OCI-LY1 (cell line): ENCODE measurements at regions not wholly inside any gene's neighbourhood (a gene's known extent, or its start where the extent isn't known, plus 50 kb on each side); places are given as distances from the start of the nearest gene placed in this dataset.
"Not testable (repeated sequence)": the region's sequence is repeated elsewhere in the genome, so short reads cannot be mapped to it uniquely, and the experiment has no call there.

ENCODE experiments used
- H2AFZ ChIP-seq: fragments of 200-600 bp; sonication (generic), shearing (Covaris generic); 2 replicates; pipeline ENCODE4 v1.6.0; 2014; ENCODE audit warnings: antibody characterized with exemption, mild to moderate bottlenecking, low read length
- H3F3A ChIP-seq: fragments of 200-600 bp; sonication (generic), shearing (Covaris generic); 2 replicates; pipeline ENCODE4 v1.6.0; 2014; ENCODE audit warnings: mild to moderate bottlenecking, antibody characterized with exemption, low read length, moderate library complexity; ENCODE audit not compliant: insufficient read depth
- H3K27ac ChIP-seq: fragments of 200-600 bp; sonication (generic); 2 replicates; pipeline ENCODE4 v1.5.1; 2014; ENCODE audit warnings: low read length, mixed run types, mild to moderate bottlenecking, low read depth; ENCODE audit not compliant: poor library complexity, severe bottlenecking
- H3K27me3 ChIP-seq: fragments of 200-600 bp; sonication (generic); 2 replicates; pipeline ENCODE4 v1.6.0; 2014; ENCODE audit warnings: antibody characterized with exemption, mild to moderate bottlenecking, low read length, moderate library complexity; ENCODE audit not compliant: insufficient read depth
- H3K36me3 ChIP-seq: fragments of 200-600 bp; sonication (generic); 2 replicates; pipeline ENCODE4 v1.6.1; 2014; ENCODE audit warnings: mild to moderate bottlenecking, antibody characterized with exemption, low read length, moderate library complexity, mixed read lengths; ENCODE audit not compliant: insufficient read depth
- H3K4me1 ChIP-seq: fragments of 200-600 bp; sonication (generic); 2 replicates; pipeline ENCODE4 v1.5.1; 2014; ENCODE audit warnings: mild to moderate bottlenecking, low read length, moderate library complexity; ENCODE audit not compliant: insufficient read depth, severe bottlenecking
- H3K4me2 ChIP-seq: fragments of 200-600 bp; sonication (generic), shearing (Covaris generic); 2 replicates; pipeline ENCODE4 v1.6.1; 2014; ENCODE audit warnings: low read length
- H3K4me3 ChIP-seq: fragments of 200-600 bp; sonication (generic); 2 replicates; pipeline ENCODE4 v1.5.1; 2014; ENCODE audit warnings: low read length, low read depth, mild to moderate bottlenecking, mixed read lengths; ENCODE audit not compliant: poor library complexity, severe bottlenecking
- H3K79me2 ChIP-seq: fragments of 200-600 bp; shearing (Covaris generic); 2 replicates; pipeline ENCODE4 v1.6.1; 2016; ENCODE audit warnings: mixed run types, low read length, mixed read lengths; ENCODE audit not compliant: insufficient read depth
- H3K9ac ChIP-seq: fragments of 200-600 bp; sonication (generic), shearing (Covaris generic); 2 replicates; pipeline ENCODE4 v1.6.1; 2014; ENCODE audit warnings: mild to moderate bottlenecking, low read length, mixed read lengths
- H3K9me2 ChIP-seq: fragments of 200-600 bp; sonication (generic), shearing (Covaris generic); 2 replicates; pipeline ENCODE4 v1.6.1; 2014; ENCODE audit warnings: low read depth, mild to moderate bottlenecking, low read length, mixed read lengths
- H3K9me3 ChIP-seq: fragments of 200-600 bp; shearing (Covaris generic); 2 replicates; pipeline ENCODE4 v1.6.1; 2014; ENCODE audit warnings: low read length, mixed read lengths
- H4K20me1 ChIP-seq: fragments of 200-600 bp; sonication (generic), shearing (Covaris generic); 2 replicates; pipeline ENCODE4 v1.6.0; 2016; ENCODE audit warnings: mild to moderate bottlenecking, low read length; ENCODE audit not compliant: insufficient read depth

DNA sequence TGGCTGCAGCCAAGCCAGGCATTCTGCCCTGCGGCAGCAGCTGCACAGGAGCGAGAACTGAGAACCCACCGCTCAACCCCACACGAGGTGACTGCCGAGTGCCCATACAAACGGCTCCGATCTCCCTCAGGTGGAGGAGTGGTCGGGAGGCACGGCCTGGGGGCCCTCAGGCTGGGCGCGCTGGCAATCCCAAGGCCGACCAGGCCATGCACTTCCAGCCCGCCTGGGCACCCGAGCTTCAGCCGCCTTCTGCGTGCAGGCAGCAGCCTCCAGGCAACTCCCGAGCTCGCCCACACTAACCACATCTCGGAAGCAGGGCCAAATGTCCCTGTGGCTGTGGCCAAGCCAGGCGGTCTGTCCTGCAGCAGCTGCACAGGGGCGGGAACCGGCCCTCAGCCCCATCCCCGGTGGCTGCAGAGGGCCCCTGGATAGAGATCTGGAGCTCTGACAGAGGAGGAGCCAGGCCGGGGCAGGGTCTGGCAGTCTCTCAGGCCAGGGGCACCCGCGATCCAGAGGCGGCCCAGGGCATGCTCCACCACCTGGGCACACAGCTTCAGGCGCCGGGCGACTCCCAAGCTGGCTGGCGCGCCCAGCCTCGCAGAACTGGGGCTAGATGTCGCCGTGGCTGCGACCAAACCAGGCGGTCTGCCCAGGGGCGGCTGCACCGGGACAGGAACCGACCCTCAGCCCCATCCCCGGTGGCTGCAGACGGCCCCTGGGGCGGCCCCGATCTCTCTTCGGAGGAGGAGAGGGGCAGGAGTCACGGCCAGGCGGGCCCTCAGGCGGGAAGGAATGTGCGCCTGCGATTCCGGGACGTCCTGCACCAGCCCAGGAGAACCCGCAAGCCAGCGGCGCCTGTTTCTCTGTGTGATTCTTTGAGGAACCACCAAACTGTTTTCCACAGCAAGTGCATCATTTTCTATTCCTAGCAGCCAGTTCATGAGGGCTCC lies 538.0 kb downstream of the CWH43 start:
- not testable (repeated sequence) for H4K20me1 ChIP-seq

GRCh38 chr4:49558916-49559676 lies 573.0 kb downstream of the CWH43 start:
- H3K27ac ChIP-seq, H2AFZ ChIP-seq, H3K9me3 ChIP-seq, H3K27me3 ChIP-seq, H3K36me3 ChIP-seq, H3K79me2 ChIP-seq, H4K20me1 ChIP-seq, H3K4me1 ChIP-seq, H3K9ac ChIP-seq, H3F3A ChIP-seq, H3K9me2 ChIP-seq, H3K4me3 ChIP-seq, H3K4me2 ChIP-seq: not testable (repeated sequence)

More for the DNA sequence above, 538.0 kb downstream of the CWH43 start:
- H3F3A ChIP-seq, H3K27ac ChIP-seq, H2AFZ ChIP-seq, H3K4me3 ChIP-seq, H3K36me3 ChIP-seq, H3K9me2 ChIP-seq, H3K27me3 ChIP-seq, H3K9ac ChIP-seq, H3K4me2 ChIP-seq, H3K9me3 ChIP-seq, H3K79me2 ChIP-seq, H3K4me1 ChIP-seq: not testable (repeated sequence)

- H2AFZ ChIP-seq, H3K4me1 ChIP-seq, H3K27me3 ChIP-seq, H3K79me2 ChIP-seq, H3K9me2 ChIP-seq, H3K4me3 ChIP-seq, H3K9ac ChIP-seq, H4K20me1 ChIP-seq, H3K9me3 ChIP-seq, H3K27ac ChIP-seq, H3F3A ChIP-seq, H3K4me2 ChIP-seq, H3K36me3 ChIP-seq: not testable (repeated sequence)
Observed at GRCh38 chr4:49560131-49560816, 574.2 kb downstream of the CWH43 start.

DNA sequence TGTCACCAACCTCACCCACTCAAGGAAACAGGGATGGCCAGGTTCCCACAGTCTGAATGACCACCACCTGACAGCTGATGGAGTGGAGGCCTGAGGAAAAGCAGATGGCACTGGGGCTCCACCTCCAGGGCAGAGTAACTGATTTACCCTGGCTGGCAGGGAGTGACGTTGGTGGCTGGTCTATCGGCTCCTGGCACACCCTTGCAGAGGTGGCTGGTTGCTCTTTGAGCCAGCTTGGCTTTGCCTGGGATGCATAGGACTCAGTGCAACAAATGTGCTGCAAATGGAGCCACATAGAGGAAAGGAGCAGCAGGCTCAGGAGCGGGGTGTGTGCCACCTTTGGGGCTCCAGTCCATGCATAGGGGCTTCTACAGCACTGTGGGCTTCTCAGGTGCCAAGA lies 574.8 kb downstream of the CWH43 start:
- H3K9me3 ChIP-seq, H3F3A ChIP-seq, H2AFZ ChIP-seq, H3K4me2 ChIP-seq, H3K27me3 ChIP-seq, H3K79me2 ChIP-seq, H3K9me2 ChIP-seq, H3K27ac ChIP-seq, H3K4me3 ChIP-seq, H4K20me1 ChIP-seq, H3K4me1 ChIP-seq, H3K9ac ChIP-seq, H3K36me3 ChIP-seq: not testable (repeated sequence)

DNA sequence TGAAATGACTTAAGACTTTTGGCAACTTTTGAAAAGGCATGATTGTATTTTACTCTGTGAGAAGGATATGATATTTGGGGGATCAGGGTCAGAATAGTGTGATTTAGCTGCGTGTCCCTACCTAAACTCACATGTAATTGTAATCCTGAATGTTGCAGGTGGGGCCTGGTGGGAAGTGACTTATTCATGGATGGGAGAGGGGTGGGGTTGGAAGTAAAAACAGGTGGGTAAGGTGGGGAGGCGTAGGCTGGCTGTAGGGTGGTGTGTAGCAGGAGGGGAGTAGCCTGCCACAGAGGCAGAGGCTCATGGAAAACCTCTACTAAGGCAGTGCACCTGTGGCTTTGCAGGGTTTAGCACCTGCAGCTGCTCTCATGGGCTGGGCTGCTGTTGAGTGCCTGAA lies 584.2 kb downstream of the CWH43 start:
- not testable (repeated sequence) for H3K27ac ChIP-seq, H3K9ac ChIP-seq, H3K4me2 ChIP-seq, H3K4me3 ChIP-seq, H2AFZ ChIP-seq, H3K79me2 ChIP-seq, H4K20me1 ChIP-seq, H3K36me3 ChIP-seq, H3K27me3 ChIP-seq, H3F3A ChIP-seq, H3K9me3 ChIP-seq, H3K9me2 ChIP-seq, H3K4me1 ChIP-seq

GRCh38 chr4:49573666-49574215 lies 587.7 kb downstream of the CWH43 start:
- not testable (repeated sequence) for H3F3A ChIP-seq, H2AFZ ChIP-seq, H3K79me2 ChIP-seq, H3K9me3 ChIP-seq, H3K27me3 ChIP-seq, H3K27ac ChIP-seq, H3K36me3 ChIP-seq, H3K9me2 ChIP-seq, H3K4me3 ChIP-seq, H4K20me1 ChIP-seq, H3K4me1 ChIP-seq, H3K4me2 ChIP-seq, H3K9ac ChIP-seq

DNA sequence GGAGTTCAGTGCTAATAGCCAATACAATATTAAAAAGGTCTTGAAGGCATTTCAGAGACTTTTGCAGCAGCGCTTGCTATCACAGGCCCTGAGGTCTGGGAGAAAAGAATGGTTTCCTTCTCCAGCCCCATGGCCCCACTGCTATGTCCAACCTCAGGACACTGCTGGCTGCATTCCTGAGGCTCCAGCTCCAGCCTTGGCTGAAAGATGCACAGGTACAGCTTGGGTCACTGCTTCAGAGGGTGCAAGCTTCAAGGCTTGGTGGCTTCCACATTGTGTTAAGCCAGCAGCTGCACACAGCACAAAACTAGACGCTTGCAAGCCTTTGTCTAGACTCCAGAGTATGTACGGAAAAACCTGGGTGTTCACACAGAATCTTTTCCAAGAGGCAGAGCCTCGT lies 589.2 kb downstream of the CWH43 start:
- not testable (repeated sequence) for H3K4me2 ChIP-seq, H4K20me1 ChIP-seq, H3K9me3 ChIP-seq, H3K4me3 ChIP-seq, H2AFZ ChIP-seq, H3K79me2 ChIP-seq, H3K27ac ChIP-seq, H3K36me3 ChIP-seq, H3K4me1 ChIP-seq, H3K9me2 ChIP-seq, H3K27me3 ChIP-seq, H3K9ac ChIP-seq, H3F3A ChIP-seq
